ENCODE measurements at regions not wholly inside any gene's neighbourhood (a gene's known extent, or its start where the extent isn't known, plus 50 kb on each side); places are given as distances from the start of the nearest gene placed in this dataset.

GRCh38 chr14:42541535-42542001 lies 934.9 kb downstream of the LRFN5 start:
- Histone ChIP-seq H3K4me1 (ENCODE audit: control insufficient read depth in 2 of 3, insufficient read depth in 2 of 3, low read depth in 1 of 3, low read length in 3 of 3) (no peaks in the 10 kb centered on the region), H3K36me3 (ENCODE audit: control insufficient read depth in 2 of 3, insufficient read depth in 3 of 3, low read length in 3 of 3) (no peaks in the 10 kb centered on the region), H3K9me3 (ENCODE audit: control insufficient read depth in 2 of 3, insufficient read depth in 1 of 3, low read length in 3 of 3) (no peaks in the 10 kb centered on the region), H3K4me3 (ENCODE audit: low read length in 3 of 3) (no peak overlapping the region), H3K9ac (ENCODE audit: low read length in 3 of 3) (no peak overlapping the region), H3K27ac (ENCODE audit: low read depth in 2 of 2, low read length in 2 of 2) (no peak overlapping the region), H3K27me3 (ENCODE audit: control insufficient read depth, insufficient read depth, low read length) (no peaks in the 10 kb centered on the region)
- DNase-seq (no peak), FAIRE-seq (no peak)
- intact Hi-C loops (cut with DNase I): no loop called here
- no peak for TF ChIP-seq CTCF (IDR thresholded peaks at IDR 0.05; ENCODE audit: borderline replicate concordance, extremely low read depth, insufficient read depth)

GRCh38 chr14:42535397-42535796 lies 928.7 kb downstream of the LRFN5 start:
- H3K4me3 ChIP-seq (ENCODE audit: low read length in 3 of 3): no peak overlapping the region
- H3K36me3 ChIP-seq (ENCODE audit: control insufficient read depth in 2 of 3, insufficient read depth in 3 of 3, low read length in 3 of 3): no peaks in the 10 kb centered on the region
- H3K4me1 ChIP-seq (ENCODE audit: control insufficient read depth in 2 of 3, insufficient read depth in 2 of 3, low read depth in 1 of 3, low read length in 3 of 3): no peaks in the 10 kb centered on the region
- no peaks in the 10 kb centered on the region for H3K27me3 ChIP-seq (ENCODE audit: control insufficient read depth, insufficient read depth, low read length)
- no peak overlapping the region for H3K9ac ChIP-seq (ENCODE audit: low read length in 3 of 3)
- DNase-seq (no peak), FAIRE-seq (no peak)
- intact Hi-C loops (cut with DNase I): no loop called here
- no peak overlapping the region for H3K27ac ChIP-seq (ENCODE audit: low read depth in 2 of 2, low read length in 2 of 2)
- TF ChIP-seq CTCF (IDR thresholded peaks at IDR 0.05; ENCODE audit: borderline replicate concordance, extremely low read depth, insufficient read depth): no peak
- no peaks in the 10 kb centered on the region for H3K9me3 ChIP-seq (ENCODE audit: control insufficient read depth in 2 of 3, insufficient read depth in 1 of 3, low read length in 3 of 3)

GRCh38 chr14:42533476-42533875 lies 926.8 kb downstream of the LRFN5 start:
- no peaks in the 10 kb centered on the region for H3K36me3 ChIP-seq (ENCODE audit: control insufficient read depth in 2 of 3, insufficient read depth in 3 of 3, low read length in 3 of 3)
- FAIRE-seq (no peak), DNase-seq (no peak)
- H3K4me1 ChIP-seq (ENCODE audit: control insufficient read depth in 2 of 3, insufficient read depth in 2 of 3, low read depth in 1 of 3, low read length in 3 of 3): no peaks in the 10 kb centered on the region
- H3K9me3 ChIP-seq (ENCODE audit: control insufficient read depth in 2 of 3, insufficient read depth in 1 of 3, low read length in 3 of 3): no peaks in the 10 kb centered on the region
- H3K27me3 ChIP-seq (ENCODE audit: control insufficient read depth, insufficient read depth, low read length): no peaks in the 10 kb centered on the region
- no peak for TF ChIP-seq CTCF (IDR thresholded peaks at IDR 0.05; ENCODE audit: borderline replicate concordance, extremely low read depth, insufficient read depth)
- no peak overlapping the region for H3K4me3 ChIP-seq (ENCODE audit: low read length in 3 of 3)
- no peak overlapping the region for H3K27ac ChIP-seq (ENCODE audit: low read depth in 2 of 2, low read length in 2 of 2)
- intact Hi-C loops (cut with DNase I): no loop called here
- H3K9ac ChIP-seq (ENCODE audit: low read length in 3 of 3): no peak overlapping the region

GRCh38 chr14:42532194-42532593 lies 925.5 kb downstream of the LRFN5 start:
- intact Hi-C loops (cut with DNase I): no loop called here
- Histone ChIP-seq H3K27me3 (ENCODE audit: control insufficient read depth, insufficient read depth, low read length) (no peaks in the 10 kb centered on the region), H3K9me3 (ENCODE audit: control insufficient read depth in 2 of 3, insufficient read depth in 1 of 3, low read length in 3 of 3) (no peaks in the 10 kb centered on the region), H3K9ac (ENCODE audit: low read length in 3 of 3) (no peak overlapping the region), H3K27ac (ENCODE audit: low read depth in 2 of 2, low read length in 2 of 2) (no peak overlapping the region), H3K4me3 (ENCODE audit: low read length in 3 of 3) (no peak overlapping the region), H3K36me3 (ENCODE audit: control insufficient read depth in 2 of 3, insufficient read depth in 3 of 3, low read length in 3 of 3) (no peaks in the 10 kb centered on the region), H3K4me1 (ENCODE audit: control insufficient read depth in 2 of 3, insufficient read depth in 2 of 3, low read depth in 1 of 3, low read length in 3 of 3) (no peaks in the 10 kb centered on the region)
- TF ChIP-seq CTCF (IDR thresholded peaks at IDR 0.05; ENCODE audit: borderline replicate concordance, extremely low read depth, insufficient read depth): no peak
- DNase-seq (no peak), FAIRE-seq (no peak)

All from kidney (tissue), 13 donors.